GM19438 (cell line): ENCODE measurements at regions not wholly inside any gene's neighbourhood (a gene's known extent, or its start where the extent isn't known, plus 50 kb on each side); places are given as distances from the start of the nearest gene placed in this dataset.

Source experiments
- ATAC-seq: cut with Tn5 transposase; IDR thresholded peaks from one replicate; pipeline ENCODE4 v1.9.1; 2021; ENCODE audit warnings: low read depth; ENCODE audit not compliant: unreplicated experiment

- ATAC-seq = no peak
These were observed 335.0 kb upstream of the TUSC1 start for GRCh38 chr9:26013199-26013598.

GRCh38 chr9:26012797-26013196 lies 334.6 kb upstream of the TUSC1 start:
- ATAC-seq = no peak

GRCh38 chr9:25994605-25995004 lies 316.4 kb upstream of the TUSC1 start:
- ATAC-seq = no peak

- no peak for ATAC-seq
These were observed 312.1 kb upstream of the TUSC1 start for GRCh38 chr9:25990376-25990775.

- no peak for ATAC-seq
These were observed 297.4 kb upstream of the TUSC1 start for GRCh38 chr9:25975667-25976066.

GRCh38 chr9:25964239-25964638 lies 286.0 kb upstream of the TUSC1 start:
- no peak for ATAC-seq

- ATAC-seq = no peak
These were observed 281.9 kb upstream of the TUSC1 start for GRCh38 chr9:25960178-25960577.

GRCh38 chr9:25954209-25954608 lies 276.0 kb upstream of the TUSC1 start:
- ATAC-seq = no peak

GRCh38 chr9:25948182-25948581 lies 269.9 kb upstream of the TUSC1 start:
- no peak for ATAC-seq

- no peak for ATAC-seq
These were observed 260.9 kb upstream of the TUSC1 start for GRCh38 chr9:25939126-25939525.

GRCh38 chr9:25936031-25936430 lies 257.8 kb upstream of the TUSC1 start:
- ATAC-seq = no peak

- ATAC-seq = no peak
These were observed 256.9 kb upstream of the TUSC1 start for GRCh38 chr9:25935188-25935587.

- ATAC-seq = no peak
These were observed 240.5 kb upstream of the TUSC1 start for GRCh38 chr9:25918761-25919160.

- no peak for ATAC-seq
These were observed 239.6 kb upstream of the TUSC1 start for GRCh38 chr9:25917731-25918362.

- no peak for ATAC-seq
These were observed 235.6 kb upstream of the TUSC1 start for GRCh38 chr9:25913806-25914205.

- no peak for ATAC-seq
These were observed 226.5 kb upstream of the TUSC1 start for GRCh38 chr9:25904701-25905100.

- no peak for ATAC-seq
These were observed 213.3 kb upstream of the TUSC1 start for GRCh38 chr9:25891527-25891926.

GRCh38 chr9:25889661-25890060 lies 211.4 kb upstream of the TUSC1 start:
- ATAC-seq = no peak

- no peak for ATAC-seq
These were observed 198.0 kb upstream of the TUSC1 start for GRCh38 chr9:25876248-25876647.

GRCh38 chr9:25864509-25864908 lies 186.3 kb upstream of the TUSC1 start:
- no peak for ATAC-seq

GRCh38 chr9:25861421-25861820 lies 183.2 kb upstream of the TUSC1 start:
- ATAC-seq = no peak

GRCh38 chr9:25857147-25857546 lies 178.9 kb upstream of the TUSC1 start:
- no peak for ATAC-seq

- no peak for ATAC-seq
These were observed 172.6 kb upstream of the TUSC1 start for GRCh38 chr9:25850803-25851202.
